ENCODE measurements at regions not wholly inside any gene's neighbourhood (a gene's known extent, or its start where the extent isn't known, plus 50 kb on each side); places are given as distances from the start of the nearest gene placed in this dataset.

GRCh38 chr13:103759361-103759760, 693.1 kb upstream of the SLC10A2 start:
- Histone ChIP-seq H3K36me3 (no peaks in the 10 kb centered on the region), H3K4me1 (no peaks in the 10 kb centered on the region), H3K4me3 (no peak overlapping the region), H3K27ac (replicated peaks in 1 of 4) (no peak overlapping the region), H3K9me3 (no peaks in the 10 kb centered on the region), H3K27me3 (no peaks in the 10 kb centered on the region)
- 75% methylated on average over 7 of the region's 7 CpGs for WGBS
- no peak for DNase-seq (ENCODE audit: extremely low spot score)
- TF ChIP-seq POLR2A (IDR thresholded peaks at IDR 0.05; ENCODE audit: low read depth) (no peak), EP300 (IDR thresholded peaks at IDR 0.05) (no peak), POLR2AphosphoS5 (IDR thresholded peaks at IDR 0.05) (no peak)
- TF ChIP-seq, protein P1, sequence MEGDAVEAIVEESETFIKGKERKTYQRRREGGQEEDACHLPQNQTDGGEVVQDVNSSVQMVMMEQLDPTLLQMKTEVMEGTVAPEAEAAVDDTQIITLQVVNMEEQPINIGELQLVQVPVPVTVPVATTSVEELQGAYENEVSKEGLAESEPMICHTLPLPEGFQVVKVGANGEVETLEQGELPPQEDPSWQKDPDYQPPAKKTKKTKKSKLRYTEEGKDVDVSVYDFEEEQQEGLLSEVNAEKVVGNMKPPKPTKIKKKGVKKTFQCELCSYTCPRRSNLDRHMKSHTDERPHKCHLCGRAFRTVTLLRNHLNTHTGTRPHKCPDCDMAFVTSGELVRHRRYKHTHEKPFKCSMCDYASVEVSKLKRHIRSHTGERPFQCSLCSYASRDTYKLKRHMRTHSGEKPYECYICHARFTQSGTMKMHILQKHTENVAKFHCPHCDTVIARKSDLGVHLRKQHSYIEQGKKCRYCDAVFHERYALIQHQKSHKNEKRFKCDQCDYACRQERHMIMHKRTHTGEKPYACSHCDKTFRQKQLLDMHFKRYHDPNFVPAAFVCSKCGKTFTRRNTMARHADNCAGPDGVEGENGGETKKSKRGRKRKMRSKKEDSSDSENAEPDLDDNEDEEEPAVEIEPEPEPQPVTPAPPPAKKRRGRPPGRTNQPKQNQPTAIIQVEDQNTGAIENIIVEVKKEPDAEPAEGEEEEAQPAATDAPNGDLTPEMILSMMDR (IDR thresholded peaks at IDR 0.05) = no peak
- intact Hi-C loops (cut with DNase I) = no loop called here

DNA sequence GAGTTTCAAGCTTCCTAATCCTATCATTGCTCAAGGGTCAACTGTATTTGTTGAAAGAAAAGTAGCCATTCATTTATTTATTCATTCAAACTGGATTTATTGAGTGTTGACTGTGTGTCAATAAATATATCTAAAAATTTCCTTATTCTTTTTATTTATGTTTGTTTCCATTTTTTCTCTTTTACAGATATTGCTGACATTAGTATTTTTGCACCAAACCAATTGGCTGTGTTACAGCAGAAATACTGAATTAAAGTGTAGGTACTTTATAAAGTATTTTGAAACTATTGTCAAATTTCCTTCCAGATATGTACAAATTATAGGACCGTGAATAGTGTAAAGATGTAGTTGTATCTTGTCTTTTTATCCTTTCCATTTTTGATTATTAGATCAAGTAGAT, 692.0 kb upstream of the SLC10A2 start:
- WGBS = 82% methylated on average over 1 of the region's 1 CpG
- Histone ChIP-seq H3K4me1 (no peaks in the 10 kb centered on the region), H3K27ac (replicated peaks in 1 of 4) (no peak overlapping the region), H3K9me3 (no peaks in the 10 kb centered on the region), H3K27me3 (no peaks in the 10 kb centered on the region), H3K4me3 (no peak overlapping the region), H3K36me3 (no peaks in the 10 kb centered on the region)
- intact Hi-C loops (cut with DNase I) = no loop called here
- no peak for DNase-seq (ENCODE audit: extremely low spot score)
- TF ChIP-seq, protein P1 (IDR thresholded peaks at IDR 0.05) = no peak
- TF ChIP-seq POLR2A (IDR thresholded peaks at IDR 0.05; ENCODE audit: low read depth) = no peak
- TF ChIP-seq POLR2AphosphoS5 (IDR thresholded peaks at IDR 0.05) = no peak
- no peak for TF ChIP-seq EP300 (IDR thresholded peaks at IDR 0.05)

- H3K27me3 ChIP-seq = no peaks in the 10 kb centered on the region
- no peaks in the 10 kb centered on the region for H3K4me1 ChIP-seq
- TF ChIP-seq EP300 (IDR thresholded peaks at IDR 0.05) = no peak
- no peak for TF ChIP-seq POLR2AphosphoS5 (IDR thresholded peaks at IDR 0.05)
- TF ChIP-seq POLR2A (IDR thresholded peaks at IDR 0.05; ENCODE audit: low read depth) = no peak
- TF ChIP-seq, protein P1 (IDR thresholded peaks at IDR 0.05) = no peak
- no peak overlapping the region for H3K4me3 ChIP-seq
- H3K9me3 ChIP-seq = no peaks in the 10 kb centered on the region
- no peak overlapping the region for H3K27ac ChIP-seq (replicated peaks in 1 of 4)
- no peaks in the 10 kb centered on the region for H3K36me3 ChIP-seq
- intact Hi-C loops (cut with DNase I) = no loop called here
- DNase-seq (ENCODE audit: extremely low spot score) = no peak
Observed at GRCh38 chr13:103757361-103757760, 691.1 kb upstream of the SLC10A2 start.

DNA sequence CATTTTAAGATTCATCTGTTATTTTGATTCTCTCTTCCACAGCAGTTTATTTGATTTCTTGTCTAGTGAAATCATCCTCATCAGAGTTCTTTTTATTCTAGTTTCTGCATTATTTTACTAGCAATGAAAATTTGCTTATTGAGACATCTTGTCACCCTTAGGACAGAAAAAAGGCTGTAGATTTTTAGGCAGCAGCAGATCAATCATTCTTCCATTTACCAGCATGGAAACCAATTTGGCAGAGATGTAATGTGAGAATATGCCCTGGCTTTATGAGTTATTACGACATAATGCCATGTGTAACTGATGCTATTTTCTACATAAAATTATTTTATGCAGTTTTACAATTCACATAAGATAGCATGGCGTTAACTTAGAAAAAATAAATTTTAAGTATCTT, 688.6 kb upstream of the SLC10A2 start:
- 89% methylated on average over 2 of the region's 2 CpGs for WGBS
- Histone ChIP-seq H3K36me3 (no peaks in the 10 kb centered on the region), H3K4me3 (no peak overlapping the region), H3K27ac (replicated peaks in 1 of 4) (no peak overlapping the region), H3K4me1 (no peaks in the 10 kb centered on the region), H3K9me3 (no peaks in the 10 kb centered on the region), H3K27me3 (no peaks in the 10 kb centered on the region)
- TF ChIP-seq, protein P1 (IDR thresholded peaks at IDR 0.05) = no peak
- TF ChIP-seq POLR2A (IDR thresholded peaks at IDR 0.05; ENCODE audit: low read depth) (no peak), EP300 (IDR thresholded peaks at IDR 0.05) (no peak), POLR2AphosphoS5 (IDR thresholded peaks at IDR 0.05) (no peak)
- DNase-seq (ENCODE audit: extremely low spot score) = no peak
- intact Hi-C loops (cut with DNase I) = no loop called here

DNA sequence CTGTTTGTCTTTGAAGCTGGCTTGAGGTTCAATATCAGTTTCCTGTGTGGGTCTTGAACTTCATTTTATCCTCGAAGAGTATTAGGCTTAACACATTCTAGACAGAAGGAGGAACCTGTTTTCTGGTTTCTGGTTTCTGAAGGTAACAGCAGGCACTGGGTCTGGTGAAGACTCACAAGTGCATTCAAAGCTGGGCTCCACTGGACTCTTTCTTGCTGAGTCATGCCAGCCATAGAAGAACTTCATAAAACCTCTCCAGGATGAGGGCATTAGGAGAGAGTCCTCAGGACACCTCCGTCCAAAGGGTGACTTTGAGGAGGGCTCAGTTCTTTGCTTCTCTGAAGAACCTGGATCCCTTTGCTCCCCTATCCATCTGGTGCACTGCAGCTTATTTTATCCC, 668.6 kb upstream of the SLC10A2 start:
- DNase-seq (ENCODE audit: extremely low spot score) = no peak
- Histone ChIP-seq H3K27me3 (no peaks in the 10 kb centered on the region), H3K4me1 (no peaks in the 10 kb centered on the region), H3K36me3 (no peaks in the 10 kb centered on the region), H3K27ac (replicated peaks in 1 of 4) (no peak overlapping the region), H3K9me3 (no peaks in the 10 kb centered on the region), H3K4me3 (no peak overlapping the region)
- TF ChIP-seq, protein P1 (IDR thresholded peaks at IDR 0.05) = no peak
- TF ChIP-seq EP300 (IDR thresholded peaks at IDR 0.05) (no peak), POLR2AphosphoS5 (IDR thresholded peaks at IDR 0.05) (no peak), POLR2A (IDR thresholded peaks at IDR 0.05; ENCODE audit: low read depth) (no peak)
- intact Hi-C loops (cut with DNase I) = no loop called here
- WGBS = 74% methylated on average over 2 of the region's 2 CpGs

All from esophagus muscularis mucosa (tissue), 4 donors.